AG10803 (cell line): ENCODE measurements at regions not wholly inside any gene's neighbourhood (a gene's known extent, or its start where the extent isn't known, plus 50 kb on each side); places are given as distances from the start of the nearest gene placed in this dataset.
A peak's percentile ranks its signal among the peaks of the same experiment; 100 is the strongest.

Experiments used
- DNase-seq: peaks from one replicate; pipeline ENCODE4 v3.0.0; 2010; ENCODE audit warnings: low read depth
- H3K4me3 ChIP-seq: 2 replicates; pipeline ENCODE4 v1.5.1; 2011; ENCODE audit warnings: mild to moderate bottlenecking, low read length, control low read depth
- TF ChIP-seq, protein P1 (sequence below): conservative IDR thresholded peaks from 2 replicates; pipeline ENCODE4 v1.5.1; 2011; ENCODE audit warnings: mild to moderate bottlenecking, low read length, control low read depth, inconsistent platforms

DNA sequence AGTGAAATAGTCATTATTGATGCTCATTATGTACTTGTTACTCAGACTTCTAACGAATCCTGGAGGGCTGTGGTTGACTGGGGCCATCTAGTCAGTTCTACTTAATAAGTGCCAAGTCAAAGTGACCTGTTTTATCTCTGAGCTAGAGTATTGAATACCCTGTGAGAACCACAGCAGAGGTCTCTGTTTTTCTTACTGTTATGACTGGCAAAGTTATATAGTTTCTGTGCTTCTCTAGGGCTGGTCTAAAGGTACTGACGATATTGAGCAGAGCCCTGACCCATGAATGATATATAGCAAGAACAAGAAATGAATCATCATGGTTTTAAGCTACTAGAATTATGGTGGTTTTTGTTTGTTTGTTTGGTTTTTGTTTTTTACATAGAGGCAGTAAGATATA is 555.8 kb downstream of the PLA2G4A start:
- no peak for DNase-seq
- TF ChIP-seq, protein P1, sequence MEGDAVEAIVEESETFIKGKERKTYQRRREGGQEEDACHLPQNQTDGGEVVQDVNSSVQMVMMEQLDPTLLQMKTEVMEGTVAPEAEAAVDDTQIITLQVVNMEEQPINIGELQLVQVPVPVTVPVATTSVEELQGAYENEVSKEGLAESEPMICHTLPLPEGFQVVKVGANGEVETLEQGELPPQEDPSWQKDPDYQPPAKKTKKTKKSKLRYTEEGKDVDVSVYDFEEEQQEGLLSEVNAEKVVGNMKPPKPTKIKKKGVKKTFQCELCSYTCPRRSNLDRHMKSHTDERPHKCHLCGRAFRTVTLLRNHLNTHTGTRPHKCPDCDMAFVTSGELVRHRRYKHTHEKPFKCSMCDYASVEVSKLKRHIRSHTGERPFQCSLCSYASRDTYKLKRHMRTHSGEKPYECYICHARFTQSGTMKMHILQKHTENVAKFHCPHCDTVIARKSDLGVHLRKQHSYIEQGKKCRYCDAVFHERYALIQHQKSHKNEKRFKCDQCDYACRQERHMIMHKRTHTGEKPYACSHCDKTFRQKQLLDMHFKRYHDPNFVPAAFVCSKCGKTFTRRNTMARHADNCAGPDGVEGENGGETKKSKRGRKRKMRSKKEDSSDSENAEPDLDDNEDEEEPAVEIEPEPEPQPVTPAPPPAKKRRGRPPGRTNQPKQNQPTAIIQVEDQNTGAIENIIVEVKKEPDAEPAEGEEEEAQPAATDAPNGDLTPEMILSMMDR: no peak

GRCh38 chr1:187390215-187390818 is 561.6 kb downstream of the PLA2G4A start:
- DNase-seq: no peak
- TF ChIP-seq, protein P1: no peak
- no peak overlapping the region for H3K4me3 ChIP-seq

More for the DNA sequence above, 555.8 kb downstream of the PLA2G4A start:
- H3K4me3 ChIP-seq: no peak overlapping the region

DNA sequence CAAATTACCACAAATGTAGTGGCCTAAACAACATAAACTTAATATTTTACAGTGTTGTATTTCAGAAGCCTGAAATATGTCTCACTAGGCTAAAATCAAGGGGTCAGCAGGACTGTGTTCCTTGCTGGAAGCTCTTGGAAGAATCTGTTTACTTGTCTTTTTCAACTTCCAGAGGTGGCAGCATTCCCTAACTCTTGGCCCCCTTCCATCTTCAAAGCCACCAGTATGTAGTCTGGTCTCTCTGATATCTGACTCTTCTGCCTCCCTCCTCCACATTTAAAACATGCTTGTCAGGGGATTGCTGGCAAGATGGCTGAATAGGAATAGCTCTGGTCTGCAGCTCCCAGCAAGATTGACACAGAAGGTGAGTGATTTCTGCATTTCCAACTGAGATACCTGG is 567.5 kb downstream of the PLA2G4A start:
- no peak overlapping the region for H3K4me3 ChIP-seq
- DNase-seq: peak; percentile 8
- TF ChIP-seq, protein P1: no peak

- TF ChIP-seq, protein P1: no peak
- DNase-seq: no peak
- H3K4me3 ChIP-seq: no peak overlapping the region
Observed at GRCh38 chr1:187396929-187397796, 568.4 kb downstream of the PLA2G4A start.

DNA sequence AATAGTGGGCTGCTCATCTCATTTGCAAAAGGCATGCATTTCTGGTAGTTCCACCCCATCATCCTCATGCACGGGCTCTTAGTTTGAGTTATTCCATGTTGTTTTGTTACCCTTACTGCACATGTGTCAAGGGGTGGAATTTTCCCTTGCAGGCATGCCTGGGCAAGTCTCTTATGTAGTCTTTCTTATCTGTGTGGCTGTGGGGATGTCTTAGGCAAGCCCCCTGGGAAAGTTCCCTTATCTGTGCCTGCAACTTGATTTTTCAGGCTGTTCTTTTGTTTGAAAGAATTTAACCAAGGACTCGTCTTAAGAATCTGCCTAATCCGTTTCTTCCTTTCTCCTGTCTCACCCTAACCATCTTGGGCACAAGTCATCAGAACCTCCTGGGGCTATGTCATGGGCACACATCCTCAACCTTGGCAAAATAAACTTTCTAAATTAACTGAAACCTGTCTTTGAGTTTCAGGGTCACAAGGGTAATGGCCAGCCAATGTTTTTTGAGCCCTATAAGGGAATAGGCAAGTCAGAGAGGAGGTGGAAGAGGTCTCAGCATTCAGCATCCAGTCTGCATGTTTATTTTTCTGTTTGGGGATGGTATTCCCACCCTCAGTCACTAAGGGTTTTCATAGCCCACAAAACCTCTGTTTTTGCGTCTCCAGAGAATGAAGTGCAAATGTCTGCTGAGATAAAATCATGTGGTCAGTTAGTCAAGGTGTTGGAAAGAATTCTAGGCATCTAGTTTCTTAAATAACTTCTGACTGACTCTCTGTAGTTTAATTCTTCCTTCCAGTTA is 579.7 kb downstream of the PLA2G4A start:
- TF ChIP-seq, protein P1: no peak
- DNase-seq: peak; percentile 12
- no peak overlapping the region for H3K4me3 ChIP-seq

DNA sequence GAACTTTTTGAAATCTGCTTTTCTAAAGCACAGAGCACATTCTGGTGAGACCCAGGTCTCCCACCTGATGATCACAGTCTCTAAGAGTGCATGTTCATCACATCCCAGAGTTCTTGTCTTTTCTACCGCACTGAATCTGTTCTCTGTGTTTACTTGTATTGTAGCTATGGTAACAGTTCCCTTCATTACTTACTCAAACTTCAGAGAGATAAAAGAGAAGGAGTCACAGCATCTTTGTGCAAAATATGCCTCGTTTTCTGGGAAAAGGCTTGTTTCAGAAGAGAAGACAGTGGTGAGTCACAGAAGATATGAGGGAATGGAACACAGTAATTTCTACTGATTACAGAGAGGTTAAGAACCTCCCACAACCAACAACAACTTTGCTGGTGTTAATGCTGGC is 580.6 kb downstream of the PLA2G4A start:
- H3K4me3 ChIP-seq: no peak overlapping the region
- DNase-seq: peak; percentile 11
- TF ChIP-seq, protein P1: no peak
